Keratinocyte (primary cell): ENCODE measurements at regions not wholly inside any gene's neighbourhood (a gene's known extent, or its start where the extent isn't known, plus 50 kb on each side); places are given as distances from the start of the nearest gene placed in this dataset.

Source experiments
- DNase-seq: peaks from one replicate; pipeline ENCODE4 v3.0.0-alpha.2; 2011; ENCODE audit warnings: low read depth, missing footprints, low spot score
- FAIRE-seq: peaks from 2 replicates; lab custom pipeline; 2011; peaks lifted over from hg19 to GRCh38; lab: Jason Lieb, UNC
- H2AFZ ChIP-seq: 2 replicates; pipeline ENCODE4 v1.6.0; 2012; ENCODE audit warnings: low read length, control low read depth, inconsistent platforms; ENCODE audit not compliant: control insufficient read depth
- H3K27ac ChIP-seq: 2 replicates; pipeline ENCODE4 v1.5.1; 2011; ENCODE audit warnings: low read length; ENCODE audit not compliant: control insufficient read depth, insufficient read depth
- H3K27me3 ChIP-seq: 3 replicates; pipeline ENCODE4 v1.6.0; 2011; ENCODE audit warnings: low read length; ENCODE audit not compliant: control insufficient read depth, insufficient read depth; ENCODE audit errors: extremely low read depth
- H3K36me3 ChIP-seq, 2 experiments: 2 replicates in 1 of 2; 3 replicates in 1 of 2; pipeline ENCODE4 v1.5.1; 2011; ENCODE audit warnings: low read length in 2 of 2, mild to moderate bottlenecking in 1 of 2; ENCODE audit not compliant: control insufficient read depth in 2 of 2, insufficient read depth in 2 of 2; ENCODE audit errors: extremely low read depth in 1 of 2
- H3K4me1 ChIP-seq: 3 replicates; pipeline ENCODE4 v1.5.1; 2011; ENCODE audit warnings: low read length; ENCODE audit not compliant: control insufficient read depth, insufficient read depth; ENCODE audit errors: extremely low read depth
- H3K4me2 ChIP-seq: 3 replicates; pipeline ENCODE4 v1.6.0; 2011; ENCODE audit warnings: low read depth, low read length; ENCODE audit not compliant: control insufficient read depth, insufficient read depth; ENCODE audit errors: extremely low read depth
- H3K4me3 ChIP-seq, 3 experiments: fragments of 200-600 bp in 1 of 3; sonication (generic) in 1 of 3; 2 replicates in 2 of 3; 3 replicates in 1 of 3; pipeline ENCODE4 v1.5.1; 2011 to 2016; ENCODE audit warnings: low read length in 3 of 3, mild to moderate bottlenecking in 3 of 3, control low read depth in 2 of 3, inconsistent platforms in 1 of 3, low read depth in 1 of 3, mixed read lengths in 1 of 3, mixed run types in 1 of 3, moderate library complexity in 1 of 3; ENCODE audit not compliant: control insufficient read depth in 2 of 3, insufficient read depth in 2 of 3; ENCODE audit errors: extremely low read depth in 1 of 3
- H3K79me2 ChIP-seq: 2 replicates; pipeline ENCODE4 v1.6.0; 2012; ENCODE audit warnings: low read length; ENCODE audit not compliant: control insufficient read depth, insufficient read depth
- H3K9ac ChIP-seq: 3 replicates; pipeline ENCODE4 v1.6.0; 2011; ENCODE audit warnings: low read length; ENCODE audit not compliant: control insufficient read depth, insufficient read depth; ENCODE audit errors: extremely low read depth
- H3K9me1 ChIP-seq: 3 replicates; pipeline ENCODE4 v1.6.0; 2011; ENCODE audit warnings: low read length; ENCODE audit not compliant: control insufficient read depth, insufficient read depth; ENCODE audit errors: extremely low read depth
- H3K9me3 ChIP-seq: 2 replicates; pipeline ENCODE4 v1.5.1; 2012; ENCODE audit warnings: low read depth, low read length; ENCODE audit not compliant: control insufficient read depth
- H4K20me1 ChIP-seq: 3 replicates; pipeline ENCODE4 v1.6.0; 2011; ENCODE audit warnings: low read length; ENCODE audit not compliant: control insufficient read depth, insufficient read depth; ENCODE audit errors: extremely low read depth
- EZH2 ChIP-seq: IDR thresholded peaks from one replicate; pipeline ENCODE4 v1.6.1; 2012; ENCODE audit warnings: inconsistent platforms, mild to moderate bottlenecking, low read length, moderate library complexity
- dilution Hi-C: fragments of 300-500 bp; cut with MboI; formaldehyde crosslinking; loops from one replicate; pipeline ENCODE4 v1.7.0; 2020; ENCODE audit warnings: low sequenced_read_pairs; ENCODE audit not compliant: extremely low pct_ligation_motif_present
- TF ChIP-seq, protein P1 (sequence below), 3 experiments: IDR thresholded peaks in 1 of 3; conservative IDR thresholded peaks in 1 of 3; optimal IDR thresholded peaks in 1 of 3; 2 replicates in 2 of 3; 3 replicates in 1 of 3; pipeline versions ENCODE3 to v1.5.1; 2011; ENCODE audit warnings: low read length in 3 of 3, mild to moderate bottlenecking in 3 of 3, moderate library complexity in 2 of 3, control low read depth in 1 of 3, inconsistent platforms in 1 of 3; ENCODE audit not compliant: insufficient read depth in 2 of 3; ENCODE audit errors: extremely low read depth in 1 of 3

DNA sequence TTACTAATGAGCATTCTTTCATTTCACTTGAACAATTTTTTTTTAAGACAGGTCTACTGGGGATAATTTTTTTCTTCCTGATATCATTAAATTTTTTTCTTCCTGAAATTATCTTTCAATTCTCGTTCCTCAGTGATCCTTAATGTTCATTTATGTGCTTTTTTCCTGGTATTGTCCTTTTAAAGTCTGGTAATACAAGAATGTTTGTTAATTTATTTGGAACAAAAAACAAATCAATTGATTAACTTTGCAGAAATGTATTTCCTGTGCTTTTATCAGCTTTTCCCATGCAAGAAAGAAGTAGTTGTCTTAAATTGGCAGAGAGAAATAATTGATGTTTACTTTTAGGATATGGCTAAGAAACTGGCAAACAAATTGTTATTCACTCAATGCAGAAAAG lies 945.4 kb upstream of the MIR17HG start:
- no peak overlapping the region for H3K4me3 ChIP-seq
- TF ChIP-seq, protein P1, sequence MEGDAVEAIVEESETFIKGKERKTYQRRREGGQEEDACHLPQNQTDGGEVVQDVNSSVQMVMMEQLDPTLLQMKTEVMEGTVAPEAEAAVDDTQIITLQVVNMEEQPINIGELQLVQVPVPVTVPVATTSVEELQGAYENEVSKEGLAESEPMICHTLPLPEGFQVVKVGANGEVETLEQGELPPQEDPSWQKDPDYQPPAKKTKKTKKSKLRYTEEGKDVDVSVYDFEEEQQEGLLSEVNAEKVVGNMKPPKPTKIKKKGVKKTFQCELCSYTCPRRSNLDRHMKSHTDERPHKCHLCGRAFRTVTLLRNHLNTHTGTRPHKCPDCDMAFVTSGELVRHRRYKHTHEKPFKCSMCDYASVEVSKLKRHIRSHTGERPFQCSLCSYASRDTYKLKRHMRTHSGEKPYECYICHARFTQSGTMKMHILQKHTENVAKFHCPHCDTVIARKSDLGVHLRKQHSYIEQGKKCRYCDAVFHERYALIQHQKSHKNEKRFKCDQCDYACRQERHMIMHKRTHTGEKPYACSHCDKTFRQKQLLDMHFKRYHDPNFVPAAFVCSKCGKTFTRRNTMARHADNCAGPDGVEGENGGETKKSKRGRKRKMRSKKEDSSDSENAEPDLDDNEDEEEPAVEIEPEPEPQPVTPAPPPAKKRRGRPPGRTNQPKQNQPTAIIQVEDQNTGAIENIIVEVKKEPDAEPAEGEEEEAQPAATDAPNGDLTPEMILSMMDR (optimal IDR thresholded peaks at IDR 0.05 in 1 of 3, IDR thresholded peaks at IDR 0.05 in 1 of 3, conservative IDR thresholded peaks at IDR 0.05 in 1 of 3; ENCODE audit: extremely low read depth in 1 of 3, insufficient read depth in 2 of 3, low read length in 3 of 3): no peak
- TF ChIP-seq EZH2: no peak
- no peaks in the 10 kb centered on the region for H3K4me1 ChIP-seq
- no peak overlapping the region for H3K4me2 ChIP-seq
- no peak overlapping the region for H2AFZ ChIP-seq
- H3K9me1 ChIP-seq: no peaks in the 10 kb centered on the region
- no peak overlapping the region for H3K9ac ChIP-seq
- no peaks in the 10 kb centered on the region for H3K79me2 ChIP-seq
- dilution Hi-C loops: no loop called here
- H3K36me3 ChIP-seq: no peaks in the 10 kb centered on the region
- no peaks in the 10 kb centered on the region for H3K9me3 ChIP-seq
- no peak overlapping the region for H3K27ac ChIP-seq
- no peak for FAIRE-seq
- H3K27me3 ChIP-seq: no peaks in the 10 kb centered on the region
- H4K20me1 ChIP-seq: no peaks in the 10 kb centered on the region
- DNase-seq: no peak

DNA sequence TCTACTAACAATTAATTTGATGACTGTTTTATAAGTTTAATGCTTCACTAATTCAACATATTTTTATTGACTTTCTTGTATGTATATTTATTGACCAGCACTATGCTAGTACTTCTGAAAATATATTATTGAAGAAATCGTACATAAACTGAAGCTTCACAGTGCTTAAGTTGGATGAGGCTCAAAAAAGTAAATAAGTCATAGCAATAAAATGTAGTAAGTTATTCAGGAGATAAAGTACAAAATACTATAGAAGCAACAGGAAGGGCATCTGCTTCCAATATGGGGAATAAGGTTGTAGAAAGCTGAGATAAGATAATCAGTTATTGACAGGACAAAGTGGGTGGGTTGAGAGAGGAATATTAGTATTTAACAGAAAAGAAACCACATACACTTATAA lies 944.9 kb upstream of the MIR17HG start:
- Histone ChIP-seq H2AFZ (no peak overlapping the region), H4K20me1 (no peaks in the 10 kb centered on the region), H3K79me2 (no peaks in the 10 kb centered on the region), H3K27ac (no peak overlapping the region), H3K27me3 (no peaks in the 10 kb centered on the region), H3K4me1 (no peaks in the 10 kb centered on the region), H3K9ac (no peak overlapping the region), H3K4me3 (no peak overlapping the region), H3K9me1 (no peaks in the 10 kb centered on the region), H3K4me2 (no peak overlapping the region), H3K9me3 (no peaks in the 10 kb centered on the region), H3K36me3 (no peaks in the 10 kb centered on the region)
- dilution Hi-C loops: no loop called here
- no peak for FAIRE-seq
- DNase-seq: no peak
- TF ChIP-seq EZH2: no peak
- TF ChIP-seq, protein P1 (optimal IDR thresholded peaks at IDR 0.05 in 1 of 3, IDR thresholded peaks at IDR 0.05 in 1 of 3, conservative IDR thresholded peaks at IDR 0.05 in 1 of 3; ENCODE audit: extremely low read depth in 1 of 3, insufficient read depth in 2 of 3, low read length in 3 of 3): no peak
